Natural killer cell (primary cell): ENCODE measurements at regions not wholly inside any gene's neighbourhood (a gene's known extent, or its start where the extent isn't known, plus 50 kb on each side); places are given as distances from the start of the nearest gene placed in this dataset.

Experiments
- ATAC-seq, 3 donors: fragments of 150-1000 bp in 2 of 3; fragments of 200-7000 bp in 1 of 3; cut with Tn5 transposase; 1 replicate in 1 of 3; 2 replicates in 2 of 3; pipeline ENCODE4 v1.10.0; 2021; ENCODE audit warnings: mild to moderate bottlenecking in 2 of 3, moderate library complexity in 2 of 3
- DNase-seq, 2 donors: peaks; one replicate each; pipeline versions ENCODE4 v3.0.0 to v3.0.0-alpha.2; 2013 to 2021; ENCODE audit warnings: mixed read lengths in 1 of 2
- H3K27ac ChIP-seq: one replicate; pipeline ENCODE4 v1.5.1; 2013; ENCODE audit warnings: mild to moderate bottlenecking, low read length
- H3K27me3 ChIP-seq: one replicate; pipeline ENCODE4 v1.6.1; 2013; ENCODE audit warnings: low read length; ENCODE audit not compliant: control insufficient read depth, insufficient read depth
- H3K36me3 ChIP-seq: one replicate; pipeline ENCODE4 v1.6.1; 2013; ENCODE audit warnings: low read length; ENCODE audit not compliant: control insufficient read depth, insufficient read depth
- H3K4me1 ChIP-seq: one replicate; pipeline ENCODE4 v1.6.1; 2013; ENCODE audit warnings: low read length; ENCODE audit not compliant: control insufficient read depth, insufficient read depth
- H3K4me3 ChIP-seq: one replicate; pipeline ENCODE4 v1.5.1; 2013; ENCODE audit warnings: low read length
- H3K9me3 ChIP-seq: one replicate; pipeline ENCODE4 v1.6.1; 2013; ENCODE audit warnings: low read length; ENCODE audit not compliant: control insufficient read depth, insufficient read depth
- H3K27ac Mint-ChIP-seq, 2 donors: one replicate each; pipeline ENCODE4 v1.8.0; 2022; ENCODE audit warnings: mild to moderate bottlenecking in 2 of 2, mixed read lengths in 2 of 2, moderate library complexity in 1 of 2
- H3K27me3 Mint-ChIP-seq, 2 donors: one replicate each; pipeline ENCODE4 v1.8.0; 2022; ENCODE audit warnings: low read depth in 2 of 2, mixed read lengths in 2 of 2
- H3K36me3 Mint-ChIP-seq: one replicate; pipeline ENCODE4 v1.8.0; 2022; ENCODE audit warnings: mixed read lengths
- H3K4me1 Mint-ChIP-seq, 2 donors: one replicate each; pipeline ENCODE4 v1.8.0; 2022; ENCODE audit warnings: mixed read lengths in 2 of 2
- H3K4me3 Mint-ChIP-seq: one replicate; pipeline ENCODE4 v1.8.0; 2022; ENCODE audit warnings: mild to moderate bottlenecking, moderate library complexity, mixed read lengths
- H3K9me3 Mint-ChIP-seq, 2 donors: one replicate each; pipeline ENCODE4 v1.8.0; 2022; ENCODE audit warnings: mixed read lengths in 2 of 2
- WGBS: methylation state at CpG from one replicate; pipeline ENCODE4 v1.1.7; 2013; ENCODE audit warnings: missing lambda C conversion rate; ENCODE audit not compliant: insufficient coverage; 5-methylcytosine and 5-hydroxymethylcytosine counted together
- intact Hi-C: fragments of 100-400 bp; cut with micrococcal nuclease; formaldehyde crosslinking; loops from one replicate; pipeline ENCODE4 v1.14.2; 2022
- TF ChIP-seq, protein P1 (sequence below): fragments of 200-600 bp; IDR thresholded peaks from one replicate; pipeline ENCODE4 v1.8.0; 2022; ENCODE audit warnings: antibody characterized with exemption

- DNase-seq (no peak), ATAC-seq (no peak)
- Histone ChIP-seq H3K4me1 (no peaks in the 10 kb centered on the region), H3K4me3 (no peak overlapping the region), H3K27me3 (no peaks in the 10 kb centered on the region), H3K36me3 (no peaks in the 10 kb centered on the region), H3K9me3 (no peaks in the 10 kb centered on the region), H3K27ac (no peak overlapping the region)
- intact Hi-C loops, result no loop called here
- no peaks in the 10 kb centered on the region for H3K9me3 Mint-ChIP-seq
- no peaks in the 10 kb centered on the region for H3K27me3 Mint-ChIP-seq
- no peak overlapping the region for H3K4me3 Mint-ChIP-seq
- H3K36me3 Mint-ChIP-seq, result no peaks in the 10 kb centered on the region
- H3K4me1 Mint-ChIP-seq, result no peaks in the 10 kb centered on the region
- no peak overlapping the region for H3K27ac Mint-ChIP-seq
- TF ChIP-seq, protein P1, sequence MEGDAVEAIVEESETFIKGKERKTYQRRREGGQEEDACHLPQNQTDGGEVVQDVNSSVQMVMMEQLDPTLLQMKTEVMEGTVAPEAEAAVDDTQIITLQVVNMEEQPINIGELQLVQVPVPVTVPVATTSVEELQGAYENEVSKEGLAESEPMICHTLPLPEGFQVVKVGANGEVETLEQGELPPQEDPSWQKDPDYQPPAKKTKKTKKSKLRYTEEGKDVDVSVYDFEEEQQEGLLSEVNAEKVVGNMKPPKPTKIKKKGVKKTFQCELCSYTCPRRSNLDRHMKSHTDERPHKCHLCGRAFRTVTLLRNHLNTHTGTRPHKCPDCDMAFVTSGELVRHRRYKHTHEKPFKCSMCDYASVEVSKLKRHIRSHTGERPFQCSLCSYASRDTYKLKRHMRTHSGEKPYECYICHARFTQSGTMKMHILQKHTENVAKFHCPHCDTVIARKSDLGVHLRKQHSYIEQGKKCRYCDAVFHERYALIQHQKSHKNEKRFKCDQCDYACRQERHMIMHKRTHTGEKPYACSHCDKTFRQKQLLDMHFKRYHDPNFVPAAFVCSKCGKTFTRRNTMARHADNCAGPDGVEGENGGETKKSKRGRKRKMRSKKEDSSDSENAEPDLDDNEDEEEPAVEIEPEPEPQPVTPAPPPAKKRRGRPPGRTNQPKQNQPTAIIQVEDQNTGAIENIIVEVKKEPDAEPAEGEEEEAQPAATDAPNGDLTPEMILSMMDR, result no peak
- 100% methylated on average over 1 of the region's 3 CpGs for WGBS
These were observed 54.7 kb upstream of the USP3 start for GRCh38 chr15:63449731-63450130.

DNA sequence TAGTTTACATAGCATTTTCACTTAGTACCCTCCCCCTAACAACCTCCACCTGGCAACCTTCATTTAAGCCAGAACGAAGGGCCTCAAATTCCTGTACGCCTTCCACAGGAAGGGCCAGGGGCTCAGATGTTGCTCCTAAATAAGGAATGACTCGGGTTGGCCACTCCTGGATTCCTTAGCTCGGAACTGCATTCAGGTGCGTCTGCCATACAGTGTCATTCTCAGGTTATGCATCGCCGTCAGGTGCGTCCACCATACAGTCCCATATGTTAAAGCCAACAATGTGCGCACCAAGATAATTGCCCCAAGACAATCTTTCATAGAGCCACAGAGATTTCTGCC, 53.5 kb upstream of the USP3 start:
- H3K27me3 Mint-ChIP-seq, result no peaks in the 10 kb centered on the region
- no peaks in the 10 kb centered on the region for H3K36me3 Mint-ChIP-seq
- ATAC-seq (no peak), DNase-seq (no peak)
- H3K4me1 ChIP-seq, result no peaks in the 10 kb centered on the region
- intact Hi-C loops, result no loop called here
- H3K27ac Mint-ChIP-seq, result no peak overlapping the region
- H3K4me3 Mint-ChIP-seq, result no peak overlapping the region
- TF ChIP-seq, protein P1, result no peak
- H3K4me3 ChIP-seq, result no peak overlapping the region
- H3K9me3 ChIP-seq, result no peaks in the 10 kb centered on the region
- no peaks in the 10 kb centered on the region for H3K27me3 ChIP-seq
- H3K9me3 Mint-ChIP-seq, result no peaks in the 10 kb centered on the region
- no peak overlapping the region for H3K27ac ChIP-seq
- no peaks in the 10 kb centered on the region for H3K4me1 Mint-ChIP-seq
- WGBS, result 93% methylated on average over 9 of the region's 9 CpGs
- no peaks in the 10 kb centered on the region for H3K36me3 ChIP-seq

GRCh38 chr15:63451671-63452315, 52.6 kb upstream of the USP3 start:
- intact Hi-C loops, result no loop called here
- no peak overlapping the region for H3K27ac ChIP-seq
- no peak for ATAC-seq

More at GRCh38 chr15:63451671-63452315, 52.6 kb upstream of the USP3 start:
- H3K27me3 Mint-ChIP-seq, result no peaks in the 10 kb centered on the region
- TF ChIP-seq, protein P1, result no peak
- Histone ChIP-seq H3K9me3 (no peaks in the 10 kb centered on the region), H3K4me1 (no peaks in the 10 kb centered on the region), H3K27me3 (no peaks in the 10 kb centered on the region), H3K36me3 (no peaks in the 10 kb centered on the region), H3K4me3 (no peak overlapping the region)
- H3K27ac Mint-ChIP-seq, result no peak overlapping the region
- over 99% methylated on average over 5 of the region's 5 CpGs for WGBS
- H3K9me3 Mint-ChIP-seq, result no peaks in the 10 kb centered on the region
- no peaks in the 10 kb centered on the region for H3K36me3 Mint-ChIP-seq
- no peak for DNase-seq
- H3K4me1 Mint-ChIP-seq, result no peaks in the 10 kb centered on the region
- H3K4me3 Mint-ChIP-seq, result no peak overlapping the region
